Astrocyte (in vitro differentiated cells and primary cell): ENCODE measurements at regions not wholly inside any gene's neighbourhood (a gene's known extent, or its start where the extent isn't known, plus 50 kb on each side); places are given as distances from the start of the nearest gene placed in this dataset.

Experiments
- DNase-seq: peaks from one replicate; pipeline ENCODE4 v3.0.0-alpha.2; 2010; ENCODE audit warnings: low read depth
- FAIRE-seq: peaks from 2 replicates; lab custom pipeline; 2011; peaks lifted over from hg19 to GRCh38; lab: Jason Lieb, UNC
- H2AFZ ChIP-seq: 2 replicates; pipeline ENCODE4 v1.6.0; 2012; ENCODE audit warnings: low read depth, low read length, inconsistent platforms
- H3K27ac ChIP-seq: 2 replicates; pipeline ENCODE4 v1.5.1; 2011; ENCODE audit warnings: low read depth, low read length, inconsistent platforms
- H3K27me3 ChIP-seq: 2 replicates; pipeline ENCODE4 v1.6.0; 2011; ENCODE audit warnings: low read length, inconsistent platforms; ENCODE audit not compliant: insufficient read depth
- H3K36me3 ChIP-seq: 2 replicates; pipeline ENCODE4 v1.5.1; 2011; ENCODE audit warnings: low read length, inconsistent platforms; ENCODE audit not compliant: insufficient read depth
- H3K4me1 ChIP-seq: 2 replicates; pipeline ENCODE4 v1.5.1; 2011; ENCODE audit warnings: low read length, inconsistent platforms; ENCODE audit not compliant: insufficient read depth
- H3K4me2 ChIP-seq: 2 replicates; pipeline ENCODE4 v1.6.0; 2012; ENCODE audit warnings: low read length, inconsistent platforms
- H3K4me3 ChIP-seq: 2 replicates; pipeline ENCODE4 v1.5.1; 2011; ENCODE audit warnings: low read depth, mild to moderate bottlenecking, low read length, inconsistent platforms; ENCODE audit not compliant: insufficient read depth
- H3K79me2 ChIP-seq: 2 replicates; pipeline ENCODE4 v1.6.0; 2012; ENCODE audit warnings: mild to moderate bottlenecking, low read length, inconsistent platforms; ENCODE audit not compliant: insufficient read depth
- H3K9ac ChIP-seq: 2 replicates; pipeline ENCODE4 v1.6.0; 2012; ENCODE audit warnings: mild to moderate bottlenecking, low read length, inconsistent platforms
- H3K9me3 ChIP-seq: 2 replicates; pipeline ENCODE4 v1.5.1; 2012; ENCODE audit warnings: low read depth, mild to moderate bottlenecking, low read length, inconsistent platforms; ENCODE audit not compliant: insufficient read depth
- H4K20me1 ChIP-seq: 2 replicates; pipeline ENCODE4 v1.6.0; 2012; ENCODE audit warnings: low read length, inconsistent platforms; ENCODE audit not compliant: insufficient read depth
- H3K27ac Mint-ChIP-seq: one replicate; pipeline ENCODE4 v1.8.0; 2021; ENCODE audit warnings: mild to moderate bottlenecking, mixed read lengths; ENCODE audit not compliant: unreplicated experiment
- H3K27me3 Mint-ChIP-seq: one replicate; pipeline ENCODE4 v1.8.0; 2021; ENCODE audit warnings: low read depth, mixed read lengths; ENCODE audit not compliant: unreplicated experiment
- H3K36me3 Mint-ChIP-seq: one replicate; pipeline ENCODE4 v1.8.0; 2021; ENCODE audit warnings: low read depth, mixed read lengths; ENCODE audit not compliant: unreplicated experiment
- H3K4me1 Mint-ChIP-seq: one replicate; pipeline ENCODE4 v1.8.0; 2021; ENCODE audit warnings: low read depth, mixed read lengths; ENCODE audit not compliant: unreplicated experiment
- H3K4me3 Mint-ChIP-seq: one replicate; pipeline ENCODE4 v1.8.0; 2021; ENCODE audit warnings: mild to moderate bottlenecking, moderate library complexity, mixed read lengths; ENCODE audit not compliant: unreplicated experiment
- H3K9me3 Mint-ChIP-seq: one replicate; pipeline ENCODE4 v1.8.0; 2021; ENCODE audit warnings: mild to moderate bottlenecking, mixed read lengths; ENCODE audit not compliant: unreplicated experiment
- CTCF ChIP-seq: IDR thresholded peaks from 2 replicates; pipeline ENCODE4 v1.5.1; 2011; ENCODE audit warnings: low read depth, mild to moderate bottlenecking, inconsistent platforms, low read length, moderate library complexity; ENCODE audit not compliant: insufficient read depth
- EZH2 ChIP-seq: IDR thresholded peaks from 2 replicates; pipeline ENCODE4 v1.6.1; 2012; ENCODE audit warnings: mild to moderate bottlenecking, low read length, inconsistent platforms; ENCODE audit not compliant: insufficient read depth

GRCh38 chr3:157700405-157700804, 197.2 kb upstream of the VEPH1 start:
- Mint-ChIP-seq H3K9me3 (no peaks in the 10 kb centered on the region), H3K36me3 (no peaks in the 10 kb centered on the region), H3K4me1 (no peaks in the 10 kb centered on the region), H3K27ac (no peak overlapping the region), H3K27me3 (peaks cover 1% of the 10 kb centered on the region), H3K4me3 (no peak overlapping the region)
- Histone ChIP-seq H3K27ac (no peak overlapping the region), H3K4me2 (no peak overlapping the region), H3K27me3 (no peaks in the 10 kb centered on the region), H4K20me1 (no peaks in the 10 kb centered on the region), H2AFZ (no peak overlapping the region), H3K4me3 (no peak overlapping the region), H3K79me2 (no peaks in the 10 kb centered on the region), H3K9me3 (no peaks in the 10 kb centered on the region), H3K36me3 (no peaks in the 10 kb centered on the region), H3K4me1 (no peaks in the 10 kb centered on the region), H3K9ac (no peak overlapping the region)
- FAIRE-seq (no peak), DNase-seq (no peak)
- no peak for TF ChIP-seq EZH2
- no peak for TF ChIP-seq CTCF

GRCh38 chr3:157695586-157695985, 192.4 kb upstream of the VEPH1 start:
- Histone ChIP-seq H3K4me1 (no peaks in the 10 kb centered on the region), H3K27ac (no peak overlapping the region), H3K9ac (no peak overlapping the region), H3K9me3 (no peaks in the 10 kb centered on the region), H3K79me2 (no peaks in the 10 kb centered on the region), H3K36me3 (no peaks in the 10 kb centered on the region), H3K4me3 (no peak overlapping the region), H3K4me2 (no peak overlapping the region), H3K27me3 (no peaks in the 10 kb centered on the region), H4K20me1 (no peaks in the 10 kb centered on the region), H2AFZ (no peak overlapping the region)
- no peak for FAIRE-seq
- Mint-ChIP-seq H3K27ac (no peak overlapping the region), H3K4me3 (no peak overlapping the region), H3K36me3 (no peaks in the 10 kb centered on the region), H3K27me3 (no peaks in the 10 kb centered on the region), H3K9me3 (peaks cover 2% of the 10 kb centered on the region), H3K4me1 (no peaks in the 10 kb centered on the region)
- no peak for DNase-seq
- no peak for TF ChIP-seq CTCF
- no peak for TF ChIP-seq EZH2

GRCh38 chr3:157695103-157695502, 191.9 kb upstream of the VEPH1 start:
- Histone ChIP-seq H3K4me3 (no peak overlapping the region), H3K36me3 (no peaks in the 10 kb centered on the region), H3K9ac (no peak overlapping the region), H3K79me2 (no peaks in the 10 kb centered on the region), H3K27ac (no peak overlapping the region), H3K27me3 (no peaks in the 10 kb centered on the region), H4K20me1 (no peaks in the 10 kb centered on the region), H3K9me3 (no peaks in the 10 kb centered on the region), H2AFZ (no peak overlapping the region), H3K4me1 (no peaks in the 10 kb centered on the region), H3K4me2 (no peak overlapping the region)
- no peak for DNase-seq
- Mint-ChIP-seq H3K4me3 (no peak overlapping the region), H3K36me3 (no peaks in the 10 kb centered on the region), H3K27ac (no peak overlapping the region), H3K9me3 (peaks cover 2% of the 10 kb centered on the region), H3K4me1 (no peaks in the 10 kb centered on the region), H3K27me3 (no peaks in the 10 kb centered on the region)
- no peak for FAIRE-seq
- TF ChIP-seq CTCF (no peak), EZH2 (no peak)
